C4-2B (cell line): ENCODE measurements at regions not wholly inside any gene's neighbourhood (a gene's known extent, or its start where the extent isn't known, plus 50 kb on each side); places are given as distances from the start of the nearest gene placed in this dataset.

Source experiments
- ZFX ChIP-seq: fragments of 450-650 bp; IDR thresholded peaks from 2 replicates; pipeline ENCODE4 v1.6.1; 2017
- TF ChIP-seq, protein P1 (sequence below): fragments of 450-650 bp; conservative IDR thresholded peaks from 2 replicates; pipeline ENCODE4 v1.5.1; 2017; ENCODE audit warnings: mild to moderate bottlenecking

DNA sequence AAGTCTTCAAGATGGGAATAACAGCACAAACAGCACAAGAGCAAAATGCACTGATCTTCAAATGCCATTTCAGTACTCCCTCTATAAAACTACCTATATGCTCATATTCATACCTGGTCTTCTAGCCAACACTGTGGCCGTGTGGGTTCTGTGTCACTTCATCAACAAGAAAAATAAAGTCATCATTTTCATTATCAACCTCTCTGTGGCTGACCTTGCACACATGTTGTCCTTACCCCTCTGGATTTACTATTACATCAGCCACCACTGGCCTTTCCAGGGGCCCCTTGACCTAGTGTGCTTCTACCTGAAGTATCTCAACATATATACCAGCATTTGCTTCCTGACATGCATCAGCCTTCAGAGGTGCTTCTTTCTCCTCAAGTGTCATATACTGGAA is 59.6 kb upstream of the GPR174 start:
- TF ChIP-seq, protein P1, sequence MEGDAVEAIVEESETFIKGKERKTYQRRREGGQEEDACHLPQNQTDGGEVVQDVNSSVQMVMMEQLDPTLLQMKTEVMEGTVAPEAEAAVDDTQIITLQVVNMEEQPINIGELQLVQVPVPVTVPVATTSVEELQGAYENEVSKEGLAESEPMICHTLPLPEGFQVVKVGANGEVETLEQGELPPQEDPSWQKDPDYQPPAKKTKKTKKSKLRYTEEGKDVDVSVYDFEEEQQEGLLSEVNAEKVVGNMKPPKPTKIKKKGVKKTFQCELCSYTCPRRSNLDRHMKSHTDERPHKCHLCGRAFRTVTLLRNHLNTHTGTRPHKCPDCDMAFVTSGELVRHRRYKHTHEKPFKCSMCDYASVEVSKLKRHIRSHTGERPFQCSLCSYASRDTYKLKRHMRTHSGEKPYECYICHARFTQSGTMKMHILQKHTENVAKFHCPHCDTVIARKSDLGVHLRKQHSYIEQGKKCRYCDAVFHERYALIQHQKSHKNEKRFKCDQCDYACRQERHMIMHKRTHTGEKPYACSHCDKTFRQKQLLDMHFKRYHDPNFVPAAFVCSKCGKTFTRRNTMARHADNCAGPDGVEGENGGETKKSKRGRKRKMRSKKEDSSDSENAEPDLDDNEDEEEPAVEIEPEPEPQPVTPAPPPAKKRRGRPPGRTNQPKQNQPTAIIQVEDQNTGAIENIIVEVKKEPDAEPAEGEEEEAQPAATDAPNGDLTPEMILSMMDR, result no peak
- TF ChIP-seq ZFX, result no peak
